GM23338 (cell line): ENCODE measurements at regions not wholly inside any gene's neighbourhood (a gene's known extent, or its start where the extent isn't known, plus 50 kb on each side); places are given as distances from the start of the nearest gene placed in this dataset.

Experiments
- CREB1 ChIP-seq: fragments of 250-450 bp; sonication (Bioruptor Pico); IDR thresholded peaks from 2 replicates; pipeline ENCODE4 v1.5.0; 2020; ENCODE audit warnings: low read depth, mild to moderate bottlenecking, moderate library complexity
- EZH2 ChIP-seq: fragments of 200-600 bp; sonication (generic); IDR thresholded peaks from one replicate; pipeline ENCODE4 v1.8.0; 2017; ENCODE audit warnings: antibody characterized with exemption, mild to moderate bottlenecking, low read depth; ENCODE audit not compliant: unreplicated experiment
- EZH2phosphoT487 ChIP-seq: fragments of 200-600 bp; sonication (generic); IDR thresholded peaks from one replicate; pipeline ENCODE4 v1.8.1; 2018; ENCODE audit warnings: antibody characterized with exemption; ENCODE audit not compliant: unreplicated experiment
- JUNB ChIP-seq: IDR thresholded peaks from one replicate; pipeline ENCODE4 v1.6.1; 2016; ENCODE audit warnings: antibody characterized with exemption; ENCODE audit not compliant: unreplicated experiment
- NANOG ChIP-seq: IDR thresholded peaks from 2 replicates; pipeline ENCODE4 v1.6.1; 2016; ENCODE audit warnings: antibody characterized with exemption, borderline replicate concordance
- POLR2AphosphoS5 ChIP-seq: IDR thresholded peaks from 2 replicates; pipeline ENCODE4 v1.6.1; 2016; ENCODE audit warnings: antibody characterized with exemption, low read depth
- ZNF114 ChIP-seq: fragments of 250-450 bp; sonication (Bioruptor Pico); IDR thresholded peaks from 2 replicates; pipeline ENCODE4 v1.5.0; 2020; ENCODE audit warnings: mild to moderate bottlenecking, moderate library complexity
- ZNF331 ChIP-seq: fragments of 250-450 bp; sonication (Bioruptor Pico); IDR thresholded peaks from 2 replicates; pipeline ENCODE4 v1.5.0; 2020; ENCODE audit warnings: low read depth, mild to moderate bottlenecking, moderate library complexity
- TF ChIP-seq, protein P1 (sequence below), 2 experiments: fragments of 200-600 bp in 1 of 2; sonication (generic) in 1 of 2; conservative IDR thresholded peaks; 2 replicates each; pipeline versions ENCODE4 v1.5.1 to v1.6.1; 2016 to 2017; ENCODE audit warnings: antibody characterized with exemption in 2 of 2, low read depth in 2 of 2, mild to moderate bottlenecking in 2 of 2, moderate library complexity in 1 of 2
- TF ChIP-seq, protein P2 (sequence below): fragments of 250-450 bp; sonication (Bioruptor Pico); IDR thresholded peaks from 2 replicates; pipeline ENCODE4 v1.5.0; 2020; ENCODE audit warnings: mild to moderate bottlenecking, moderate library complexity
- TF ChIP-seq, protein P3 (sequence below): IDR thresholded peaks from one replicate; pipeline ENCODE4 v1.6.1; 2018; ENCODE audit warnings: antibody characterized with exemption; ENCODE audit not compliant: unreplicated experiment
- TF ChIP-seq, protein P4 (sequence below): IDR thresholded peaks from 2 replicates; pipeline ENCODE4 v1.6.1; 2016; ENCODE audit warnings: antibody characterized with exemption

DNA sequence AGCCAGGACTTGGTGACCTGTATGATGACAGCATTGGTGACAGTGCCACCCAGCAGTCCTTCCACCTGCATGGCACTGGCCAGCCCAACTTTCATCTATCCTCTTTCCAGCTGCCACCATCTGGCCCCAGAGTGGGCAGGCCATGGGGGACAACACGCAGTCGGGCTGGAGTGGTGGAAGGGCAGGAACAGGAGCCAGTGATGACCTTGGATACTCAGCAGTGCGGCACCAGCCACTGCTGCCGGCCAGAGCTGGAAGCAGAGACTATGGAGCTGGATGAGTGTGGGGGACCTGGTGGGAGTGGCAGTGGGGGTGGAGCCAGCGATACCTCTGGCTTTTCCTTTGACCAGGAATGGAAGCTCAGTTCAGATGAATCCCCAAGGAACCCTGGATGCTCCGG is 56.9 kb downstream of the RUSC2 start:
- TF ChIP-seq, protein P1, sequence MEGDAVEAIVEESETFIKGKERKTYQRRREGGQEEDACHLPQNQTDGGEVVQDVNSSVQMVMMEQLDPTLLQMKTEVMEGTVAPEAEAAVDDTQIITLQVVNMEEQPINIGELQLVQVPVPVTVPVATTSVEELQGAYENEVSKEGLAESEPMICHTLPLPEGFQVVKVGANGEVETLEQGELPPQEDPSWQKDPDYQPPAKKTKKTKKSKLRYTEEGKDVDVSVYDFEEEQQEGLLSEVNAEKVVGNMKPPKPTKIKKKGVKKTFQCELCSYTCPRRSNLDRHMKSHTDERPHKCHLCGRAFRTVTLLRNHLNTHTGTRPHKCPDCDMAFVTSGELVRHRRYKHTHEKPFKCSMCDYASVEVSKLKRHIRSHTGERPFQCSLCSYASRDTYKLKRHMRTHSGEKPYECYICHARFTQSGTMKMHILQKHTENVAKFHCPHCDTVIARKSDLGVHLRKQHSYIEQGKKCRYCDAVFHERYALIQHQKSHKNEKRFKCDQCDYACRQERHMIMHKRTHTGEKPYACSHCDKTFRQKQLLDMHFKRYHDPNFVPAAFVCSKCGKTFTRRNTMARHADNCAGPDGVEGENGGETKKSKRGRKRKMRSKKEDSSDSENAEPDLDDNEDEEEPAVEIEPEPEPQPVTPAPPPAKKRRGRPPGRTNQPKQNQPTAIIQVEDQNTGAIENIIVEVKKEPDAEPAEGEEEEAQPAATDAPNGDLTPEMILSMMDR (conservative IDR thresholded peaks at IDR 0.05; ENCODE audit: low read depth in 2 of 2) = no peak
- no peak for TF ChIP-seq ZNF331
- no peak for TF ChIP-seq POLR2AphosphoS5
- no peak for TF ChIP-seq EZH2
- no peak for TF ChIP-seq JUNB
- TF ChIP-seq EZH2phosphoT487 = no peak
- TF ChIP-seq, protein P2, sequence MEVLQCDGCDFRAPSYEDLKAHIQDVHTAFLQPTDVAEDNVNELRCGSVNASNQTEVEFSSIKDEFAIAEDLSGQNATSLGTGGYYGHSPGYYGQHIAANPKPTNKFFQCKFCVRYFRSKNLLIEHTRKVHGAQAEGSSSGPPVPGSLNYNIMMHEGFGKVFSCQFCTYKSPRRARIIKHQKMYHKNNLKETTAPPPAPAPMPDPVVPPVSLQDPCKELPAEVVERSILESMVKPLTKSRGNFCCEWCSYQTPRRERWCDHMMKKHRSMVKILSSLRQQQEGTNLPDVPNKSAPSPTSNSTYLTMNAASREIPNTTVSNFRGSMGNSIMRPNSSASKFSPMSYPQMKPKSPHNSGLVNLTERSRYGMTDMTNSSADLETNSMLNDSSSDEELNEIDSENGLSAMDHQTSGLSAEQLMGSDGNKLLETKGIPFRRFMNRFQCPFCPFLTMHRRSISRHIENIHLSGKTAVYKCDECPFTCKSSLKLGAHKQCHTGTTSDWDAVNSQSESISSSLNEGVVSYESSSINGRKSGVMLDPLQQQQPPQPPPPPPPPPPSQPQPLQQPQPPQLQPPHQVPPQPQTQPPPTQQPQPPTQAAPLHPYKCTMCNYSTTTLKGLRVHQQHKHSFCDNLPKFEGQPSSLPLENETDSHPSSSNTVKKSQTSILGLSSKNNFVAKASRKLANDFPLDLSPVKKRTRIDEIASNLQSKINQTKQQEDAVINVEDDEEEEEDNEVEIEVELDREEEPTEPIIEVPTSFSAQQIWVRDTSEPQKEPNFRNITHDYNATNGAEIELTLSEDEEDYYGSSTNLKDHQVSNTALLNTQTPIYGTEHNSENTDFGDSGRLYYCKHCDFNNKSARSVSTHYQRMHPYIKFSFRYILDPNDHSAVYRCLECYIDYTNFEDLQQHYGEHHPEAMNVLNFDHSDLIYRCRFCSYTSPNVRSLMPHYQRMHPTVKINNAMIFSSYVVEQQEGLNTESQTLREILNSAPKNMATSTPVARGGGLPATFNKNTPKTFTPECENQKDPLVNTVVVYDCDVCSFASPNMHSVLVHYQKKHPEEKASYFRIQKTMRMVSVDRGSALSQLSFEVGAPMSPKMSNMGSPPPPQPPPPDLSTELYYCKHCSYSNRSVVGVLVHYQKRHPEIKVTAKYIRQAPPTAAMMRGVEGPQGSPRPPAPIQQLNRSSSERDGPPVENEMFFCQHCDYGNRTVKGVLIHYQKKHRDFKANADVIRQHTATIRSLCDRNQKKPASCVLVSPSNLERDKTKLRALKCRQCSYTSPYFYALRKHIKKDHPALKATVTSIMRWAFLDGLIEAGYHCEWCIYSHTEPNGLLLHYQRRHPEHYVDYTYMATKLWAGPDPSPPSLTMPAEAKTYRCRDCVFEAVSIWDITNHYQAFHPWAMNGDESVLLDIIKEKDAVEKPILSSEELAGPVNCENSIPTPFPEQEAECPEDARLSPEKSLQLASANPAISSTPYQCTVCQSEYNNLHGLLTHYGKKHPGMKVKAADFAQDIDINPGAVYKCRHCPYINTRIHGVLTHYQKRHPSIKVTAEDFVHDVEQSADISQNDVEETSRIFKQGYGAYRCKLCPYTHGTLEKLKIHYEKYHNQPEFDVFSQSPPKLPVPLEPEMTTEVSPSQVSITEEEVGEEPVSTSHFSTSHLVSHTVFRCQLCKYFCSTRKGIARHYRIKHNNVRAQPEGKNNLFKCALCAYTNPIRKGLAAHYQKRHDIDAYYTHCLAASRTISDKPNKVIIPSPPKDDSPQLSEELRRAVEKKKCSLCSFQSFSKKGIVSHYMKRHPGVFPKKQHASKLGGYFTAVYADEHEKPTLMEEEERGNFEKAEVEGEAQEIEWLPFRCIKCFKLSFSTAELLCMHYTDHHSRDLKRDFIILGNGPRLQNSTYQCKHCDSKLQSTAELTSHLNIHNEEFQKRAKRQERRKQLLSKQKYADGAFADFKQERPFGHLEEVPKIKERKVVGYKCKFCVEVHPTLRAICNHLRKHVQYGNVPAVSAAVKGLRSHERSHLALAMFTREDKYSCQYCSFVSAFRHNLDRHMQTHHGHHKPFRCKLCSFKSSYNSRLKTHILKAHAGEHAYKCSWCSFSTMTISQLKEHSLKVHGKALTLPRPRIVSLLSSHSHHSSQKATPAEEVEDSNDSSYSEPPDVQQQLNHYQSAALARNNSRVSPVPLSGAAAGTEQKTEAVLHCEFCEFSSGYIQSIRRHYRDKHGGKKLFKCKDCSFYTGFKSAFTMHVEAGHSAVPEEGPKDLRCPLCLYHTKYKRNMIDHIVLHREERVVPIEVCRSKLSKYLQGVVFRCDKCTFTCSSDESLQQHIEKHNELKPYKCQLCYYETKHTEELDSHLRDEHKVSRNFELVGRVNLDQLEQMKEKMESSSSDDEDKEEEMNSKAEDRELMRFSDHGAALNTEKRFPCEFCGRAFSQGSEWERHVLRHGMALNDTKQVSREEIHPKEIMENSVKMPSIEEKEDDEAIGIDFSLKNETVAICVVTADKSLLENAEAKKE (CRISPR knock-in tag) = no peak
- TF ChIP-seq, protein P3, sequence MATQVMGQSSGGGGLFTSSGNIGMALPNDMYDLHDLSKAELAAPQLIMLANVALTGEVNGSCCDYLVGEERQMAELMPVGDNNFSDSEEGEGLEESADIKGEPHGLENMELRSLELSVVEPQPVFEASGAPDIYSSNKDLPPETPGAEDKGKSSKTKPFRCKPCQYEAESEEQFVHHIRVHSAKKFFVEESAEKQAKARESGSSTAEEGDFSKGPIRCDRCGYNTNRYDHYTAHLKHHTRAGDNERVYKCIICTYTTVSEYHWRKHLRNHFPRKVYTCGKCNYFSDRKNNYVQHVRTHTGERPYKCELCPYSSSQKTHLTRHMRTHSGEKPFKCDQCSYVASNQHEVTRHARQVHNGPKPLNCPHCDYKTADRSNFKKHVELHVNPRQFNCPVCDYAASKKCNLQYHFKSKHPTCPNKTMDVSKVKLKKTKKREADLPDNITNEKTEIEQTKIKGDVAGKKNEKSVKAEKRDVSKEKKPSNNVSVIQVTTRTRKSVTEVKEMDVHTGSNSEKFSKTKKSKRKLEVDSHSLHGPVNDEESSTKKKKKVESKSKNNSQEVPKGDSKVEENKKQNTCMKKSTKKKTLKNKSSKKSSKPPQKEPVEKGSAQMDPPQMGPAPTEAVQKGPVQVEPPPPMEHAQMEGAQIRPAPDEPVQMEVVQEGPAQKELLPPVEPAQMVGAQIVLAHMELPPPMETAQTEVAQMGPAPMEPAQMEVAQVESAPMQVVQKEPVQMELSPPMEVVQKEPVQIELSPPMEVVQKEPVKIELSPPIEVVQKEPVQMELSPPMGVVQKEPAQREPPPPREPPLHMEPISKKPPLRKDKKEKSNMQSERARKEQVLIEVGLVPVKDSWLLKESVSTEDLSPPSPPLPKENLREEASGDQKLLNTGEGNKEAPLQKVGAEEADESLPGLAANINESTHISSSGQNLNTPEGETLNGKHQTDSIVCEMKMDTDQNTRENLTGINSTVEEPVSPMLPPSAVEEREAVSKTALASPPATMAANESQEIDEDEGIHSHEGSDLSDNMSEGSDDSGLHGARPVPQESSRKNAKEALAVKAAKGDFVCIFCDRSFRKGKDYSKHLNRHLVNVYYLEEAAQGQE = no peak
- no peak for TF ChIP-seq NANOG
- TF ChIP-seq ZNF114 (CRISPR knock-in tag) = no peak
- TF ChIP-seq, protein P4, sequence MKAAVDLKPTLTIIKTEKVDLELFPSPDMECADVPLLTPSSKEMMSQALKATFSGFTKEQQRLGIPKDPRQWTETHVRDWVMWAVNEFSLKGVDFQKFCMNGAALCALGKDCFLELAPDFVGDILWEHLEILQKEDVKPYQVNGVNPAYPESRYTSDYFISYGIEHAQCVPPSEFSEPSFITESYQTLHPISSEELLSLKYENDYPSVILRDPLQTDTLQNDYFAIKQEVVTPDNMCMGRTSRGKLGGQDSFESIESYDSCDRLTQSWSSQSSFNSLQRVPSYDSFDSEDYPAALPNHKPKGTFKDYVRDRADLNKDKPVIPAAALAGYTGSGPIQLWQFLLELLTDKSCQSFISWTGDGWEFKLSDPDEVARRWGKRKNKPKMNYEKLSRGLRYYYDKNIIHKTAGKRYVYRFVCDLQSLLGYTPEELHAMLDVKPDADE = no peak
- TF ChIP-seq CREB1 (CRISPR knock-in tag) = no peak
